HepG2 (cell line): ENCODE measurements at regions not wholly inside any gene's neighbourhood (a gene's known extent, or its start where the extent isn't known, plus 50 kb on each side); places are given as distances from the start of the nearest gene placed in this dataset.

ENCODE experiments used
- AHR ChIP-seq: IDR thresholded peaks from 2 replicates; pipeline ENCODE4 v1.6.1; 2018; ENCODE audit warnings: missing genetic modification reagents, missing compliant biosample characterization
- ARID5B ChIP-seq: IDR thresholded peaks from 2 replicates; pipeline ENCODE4 v1.4.0; 2020; ENCODE audit warnings: mild to moderate bottlenecking, missing genetic modification reagents
- CHCHD3 ChIP-seq: sonication (generic); formaldehyde crosslinking; IDR thresholded peaks from 2 replicates; pipeline ENCODE4 v1.8.0; 2022; ENCODE audit warnings: mild to moderate bottlenecking, missing genetic modification reagents, moderate library complexity
- FOXA3 ChIP-seq: IDR thresholded peaks from 2 replicates; pipeline ENCODE4 v1.6.1; 2016; ENCODE audit warnings: missing genetic modification reagents, missing compliant biosample characterization
- HDAC6 ChIP-seq: fragments of 200-600 bp; sonication (generic); IDR thresholded peaks from 2 replicates; pipeline ENCODE4 v1.7.0; 2017; ENCODE audit warnings: mild to moderate bottlenecking, antibody characterized with exemption, low read length, low read depth
- HNF4G ChIP-seq, 2 experiments: sonication (generic) in 1 of 2; formaldehyde crosslinking in 1 of 2; IDR thresholded peaks; 2 replicates each; pipeline versions ENCODE4 v1.4.0 to v1.6.1; 2011 to 2020; ENCODE audit warnings: borderline replicate concordance in 2 of 2, low read depth in 2 of 2, mild to moderate bottlenecking in 2 of 2, low read length in 1 of 2, missing genetic modification reagents in 1 of 2, moderate library complexity in 1 of 2
- MTF2 ChIP-seq: sonication (generic); formaldehyde crosslinking; IDR thresholded peaks from 2 replicates; pipeline ENCODE4 v1.5.0; 2020; ENCODE audit warnings: missing genetic modification reagents, borderline replicate concordance
- MXD1 ChIP-seq: sonication (generic); formaldehyde crosslinking; IDR thresholded peaks from 2 replicates; pipeline ENCODE4 v1.4.0; 2020; ENCODE audit warnings: mild to moderate bottlenecking, missing genetic modification reagents
- PRDM10 ChIP-seq: sonication (generic); formaldehyde crosslinking; IDR thresholded peaks from 2 replicates; pipeline ENCODE4 v1.4.0; 2020; ENCODE audit warnings: low read depth, missing genetic modification reagents
- THAP8 ChIP-seq: sonication (generic); formaldehyde crosslinking; IDR thresholded peaks from 2 replicates; pipeline ENCODE4 v1.5.1; 2020; ENCODE audit warnings: missing genetic modification reagents, mild to moderate bottlenecking, borderline replicate concordance
- THAP9 ChIP-seq: sonication (generic); formaldehyde crosslinking; IDR thresholded peaks from 2 replicates; pipeline ENCODE4; 2020; ENCODE audit warnings: missing genetic modification reagents, mild to moderate bottlenecking, borderline replicate concordance
- TMF1 ChIP-seq: sonication (generic); formaldehyde crosslinking; IDR thresholded peaks from 2 replicates; pipeline ENCODE4 v1.8.1; 2022; ENCODE audit warnings: low read depth, missing genetic modification reagents
- ZNF205 ChIP-seq: IDR thresholded peaks from 2 replicates; pipeline ENCODE4 v1.6.1; 2018; ENCODE audit warnings: missing biosample characterization, missing genetic modification reagents
- ZNF546 ChIP-seq: sonication (generic); formaldehyde crosslinking; conservative IDR thresholded peaks from 2 replicates; pipeline ENCODE4 v1.8.1; 2023; ENCODE audit warnings: mild to moderate bottlenecking, missing genetic modification reagents
- ZNF740 ChIP-seq: sonication (generic); formaldehyde crosslinking; IDR thresholded peaks from 2 replicates; pipeline ENCODE4 v1.4.0; 2020; ENCODE audit warnings: missing genetic modification reagents
- ZNF816 ChIP-seq: sonication (generic); formaldehyde crosslinking; IDR thresholded peaks from 2 replicates; pipeline ENCODE4 v1.8.0; 2022; ENCODE audit warnings: missing genetic modification reagents, mild to moderate bottlenecking, borderline replicate concordance

GRCh38 chr16:10318798-10319500 lies 66.9 kb upstream of the ATF7IP2 start (continued):
- TF ChIP-seq HDAC6 (no peak), THAP9 (no peak), AHR (CRISPR knock-in tag) (no peak; the same call in 1 of the 2 replicates), MXD1 (CRISPR knock-in tag) (no peak), HNF4G (IDR thresholded peaks at IDR 0.05; ENCODE audit: borderline replicate concordance, low read depth, low read length) (peak; percentile 88), HNF4G (CRISPR knock-in tag; IDR thresholded peaks at IDR 0.05; ENCODE audit: borderline replicate concordance, low read depth) (no peak), TMF1 (CRISPR knock-in tag) (no peak), THAP8 (CRISPR knock-in tag) (no peak), FOXA3 (peak; percentile 98), PRDM10 (CRISPR knock-in tag) (peak; percentile 45; the same call in 1 of the 2 replicates), ARID5B (CRISPR knock-in tag) (peak; percentile 100), MTF2 (CRISPR knock-in tag) (no peak), ZNF205 (peak; percentile 88; the same call in 1 of the 2 replicates), ZNF546 (CRISPR knock-in tag) (0 out of 2 replicates have a peak, but pooled peaks have one; percentile 18), ZNF740 (CRISPR knock-in tag) (no peak), CHCHD3 (CRISPR knock-in tag) (no peak), ZNF816 (no peak)
